H4 (cell line): ENCODE measurements at regions not wholly inside any gene's neighbourhood (a gene's known extent, or its start where the extent isn't known, plus 50 kb on each side); places are given as distances from the start of the nearest gene placed in this dataset.

Experiments used
- DNase-seq: peaks from one replicate; pipeline ENCODE4 v3.0.0-alpha.2; 2015; ENCODE audit warnings: low spot score

DNA sequence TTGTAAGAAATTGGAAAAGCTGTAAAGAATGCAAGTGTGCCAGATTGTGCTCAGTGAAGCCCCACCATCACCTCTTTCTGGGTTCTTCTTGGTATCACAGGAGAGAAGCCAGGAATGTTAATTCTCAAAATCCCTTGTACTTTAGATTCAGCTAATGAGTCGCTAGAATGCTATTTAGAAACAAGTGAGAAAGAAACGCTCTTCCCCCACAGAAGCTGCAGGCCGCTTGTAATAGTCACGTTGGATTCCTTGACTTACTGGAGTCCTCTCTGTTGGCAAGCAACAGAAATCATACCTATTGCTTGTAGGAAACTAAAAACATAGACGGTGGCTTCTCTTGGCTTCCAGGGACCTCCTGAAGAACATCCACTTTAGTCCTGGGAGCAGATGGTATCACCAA is 375.6 kb upstream of the LRATD1 start:
- DNase-seq, result no peak

DNA sequence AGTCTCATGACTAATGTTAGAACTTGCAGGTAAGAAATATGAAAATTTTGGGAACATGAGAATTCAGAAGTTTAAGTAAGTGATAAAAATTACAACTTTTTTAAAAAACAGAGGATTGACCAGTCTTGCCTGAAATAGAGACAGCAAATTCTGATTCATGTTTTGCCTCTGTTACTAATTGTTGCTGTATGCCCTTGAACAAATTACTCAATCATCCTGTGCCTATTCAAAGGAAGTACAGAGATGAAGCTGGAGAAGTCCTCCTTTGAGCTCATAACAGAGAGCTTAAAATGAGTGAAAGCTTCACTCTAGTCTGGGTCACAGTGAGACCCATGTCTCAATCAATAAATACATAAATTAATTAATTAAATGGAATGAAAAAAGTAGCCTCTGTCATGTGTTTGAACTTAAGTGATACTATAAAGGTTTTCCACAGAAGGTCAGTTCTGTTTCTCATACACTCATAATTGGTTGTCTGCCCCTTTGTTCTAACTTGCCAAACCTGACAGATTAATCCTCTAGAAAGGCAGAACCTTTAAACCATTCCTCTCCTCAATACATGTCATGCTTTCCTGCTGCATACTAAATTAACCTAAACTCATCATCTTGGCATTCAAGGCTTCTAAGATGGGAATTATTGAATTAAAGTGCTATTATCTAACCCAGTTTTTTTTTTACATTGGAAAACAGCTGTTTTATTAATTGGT is 374.6 kb upstream of the LRATD1 start:
- no peak for DNase-seq

- DNase-seq, result no peak
Measured at GRCh38 chr2:14261771-14262170, 370.7 kb upstream of the LRATD1 start.

GRCh38 chr2:14263053-14263452 is 369.5 kb upstream of the LRATD1 start:
- no peak for DNase-seq

DNA sequence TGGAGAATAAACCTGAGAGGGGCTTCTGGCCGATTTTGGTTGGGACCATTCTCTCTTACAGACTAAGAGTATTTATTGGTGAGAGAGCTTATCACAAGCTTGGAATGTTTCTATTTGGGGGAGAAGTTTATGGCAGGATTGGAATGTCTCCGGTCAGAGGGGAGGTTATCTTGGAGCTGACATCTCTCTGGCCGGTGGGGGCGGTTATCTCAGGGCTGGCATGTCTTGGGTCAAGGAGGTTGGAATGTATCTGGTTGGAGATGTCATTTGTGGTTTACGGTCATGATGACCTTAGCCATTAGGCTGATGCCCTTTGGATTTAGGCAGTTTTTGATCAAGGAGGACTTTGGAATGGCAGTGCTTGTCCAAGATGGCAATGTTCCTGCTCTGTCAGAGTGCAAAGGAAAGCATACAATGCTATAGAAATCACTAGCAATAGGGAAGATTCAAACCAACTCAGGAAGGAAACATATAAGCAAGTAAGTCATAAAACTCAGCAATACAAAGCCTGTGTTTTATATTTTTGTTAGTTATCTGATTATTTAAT is 362.4 kb upstream of the LRATD1 start:
- DNase-seq, result no peak

DNA sequence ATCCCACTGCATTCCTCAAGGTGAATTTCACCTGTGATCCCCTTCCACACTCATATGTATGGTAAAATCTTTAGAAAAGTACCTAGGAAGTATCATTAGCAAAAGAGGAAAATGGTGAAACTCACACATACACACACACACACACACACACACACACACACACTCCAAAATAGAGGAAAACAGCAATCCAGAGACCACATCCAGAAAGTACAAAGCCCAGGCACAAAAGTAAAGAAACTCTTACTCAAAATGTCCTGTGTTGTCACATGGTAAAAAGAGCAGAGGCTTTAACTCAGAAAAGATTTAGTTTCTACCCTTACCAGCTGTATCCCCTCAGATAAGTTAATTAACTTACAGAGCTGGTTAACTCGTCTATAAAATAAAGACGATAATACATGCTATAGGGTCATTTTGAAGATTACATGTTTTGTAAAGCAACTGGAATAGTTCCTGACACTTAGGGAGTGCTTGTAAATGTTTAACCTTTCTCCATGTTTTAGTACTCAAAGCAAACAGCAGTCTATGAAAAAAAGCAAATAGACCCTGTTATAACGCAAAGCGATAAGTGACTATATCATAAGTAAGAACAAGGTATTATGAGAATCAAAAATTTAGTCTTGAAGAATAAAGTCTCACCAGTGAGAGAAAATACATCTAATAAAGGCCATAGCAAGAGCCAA is 360.0 kb upstream of the LRATD1 start:
- no peak for DNase-seq

DNA sequence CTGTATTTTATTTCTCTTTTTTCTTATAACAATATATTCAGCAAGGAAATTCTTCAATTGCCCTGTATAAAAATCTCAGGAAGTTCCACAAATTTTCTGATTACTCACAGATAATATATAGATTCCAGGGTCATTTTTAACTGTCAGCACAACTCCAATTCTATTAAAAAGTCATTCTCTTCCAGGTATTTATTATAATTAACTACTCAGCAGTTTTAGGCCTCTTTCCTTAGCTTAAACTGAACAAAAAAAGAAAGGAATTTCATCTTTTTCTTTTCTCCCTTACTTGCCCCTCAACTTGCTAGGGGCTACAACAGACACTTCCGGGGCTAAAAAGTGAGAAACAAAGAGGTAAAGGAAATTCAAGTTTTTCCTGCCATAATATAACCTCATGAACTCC is 358.9 kb upstream of the LRATD1 start:
- no peak for DNase-seq

DNA sequence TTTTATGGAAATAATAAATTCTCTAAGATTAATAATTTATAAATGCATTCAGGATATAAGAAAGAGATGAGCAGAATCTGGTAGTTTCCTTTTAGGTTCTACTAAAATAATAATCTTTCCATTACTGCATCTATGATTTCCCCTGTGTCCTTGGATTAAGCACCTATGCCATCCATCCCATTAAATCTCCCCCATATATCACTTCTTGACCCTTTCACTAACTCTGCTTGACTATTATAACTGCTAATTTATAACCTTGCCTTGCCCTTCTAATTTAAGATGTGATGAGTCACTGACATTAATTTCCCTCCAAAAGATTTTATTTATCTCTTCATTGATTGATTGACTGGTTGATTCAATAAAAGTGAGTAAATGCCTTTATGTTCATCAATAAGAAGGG is 348.3 kb upstream of the LRATD1 start:
- DNase-seq, result no peak

DNA sequence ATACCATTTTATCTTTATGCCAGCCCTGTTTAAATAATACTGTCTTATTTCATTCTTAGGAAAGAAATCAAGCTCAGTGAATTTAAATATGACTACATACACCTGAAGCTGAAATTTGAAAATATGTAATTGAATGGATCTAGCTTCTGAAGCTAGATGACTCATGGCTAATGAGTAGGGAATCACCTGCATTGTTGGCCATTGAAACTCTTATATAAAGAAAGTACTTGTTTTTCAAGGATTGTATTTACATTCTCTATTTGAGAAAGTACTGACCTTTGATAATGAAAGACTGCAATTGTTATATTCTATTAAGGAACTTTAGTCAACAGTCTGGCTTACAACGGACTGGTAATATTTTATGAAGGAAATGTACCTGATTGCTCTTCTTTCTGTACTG is 346.7 kb upstream of the LRATD1 start:
- no peak for DNase-seq

DNA sequence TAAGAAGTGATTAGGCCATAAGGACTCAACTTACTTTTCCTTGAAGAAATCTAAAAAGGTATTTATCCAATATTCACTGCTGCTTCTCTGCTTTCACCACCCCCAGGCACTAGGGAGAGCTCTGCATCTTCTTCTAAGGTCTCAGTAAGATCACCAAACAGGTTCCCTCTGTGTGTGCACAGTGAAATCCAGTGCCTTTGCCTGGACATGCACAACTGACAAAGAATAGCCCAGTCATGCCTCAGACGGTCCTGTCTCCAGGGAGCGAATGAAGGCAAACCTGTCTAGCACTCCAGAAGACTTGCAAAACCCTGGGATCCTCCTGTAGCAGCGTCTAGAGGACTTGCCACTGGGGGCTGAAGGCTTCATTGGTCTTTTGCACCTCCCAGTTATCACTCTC is 344.5 kb upstream of the LRATD1 start:
- DNase-seq, result no peak

DNA sequence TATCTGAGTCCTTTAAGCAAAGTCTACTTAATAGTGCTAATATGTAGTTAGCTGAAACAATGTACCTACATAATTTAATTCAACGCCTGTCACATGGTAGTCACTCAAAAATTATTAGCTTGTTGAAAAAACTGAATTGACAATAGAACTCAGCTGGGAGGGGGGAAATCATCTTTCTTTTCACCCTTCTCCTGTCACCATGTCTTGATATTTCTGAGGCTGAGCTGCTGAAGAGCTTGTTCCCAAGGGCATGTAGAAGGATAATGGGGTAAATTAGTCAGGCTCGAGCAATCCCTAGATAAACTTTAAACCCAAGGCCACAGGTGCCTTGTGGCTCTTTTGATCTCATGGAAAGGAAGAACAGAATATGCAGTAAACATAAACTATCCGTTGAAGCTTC is 339.6 kb upstream of the LRATD1 start:
- no peak for DNase-seq

GRCh38 chr2:14297340-14297739 is 335.2 kb upstream of the LRATD1 start:
- peak; percentile 5 for DNase-seq

- no peak for DNase-seq
Measured at GRCh38 chr2:14297906-14298305, 334.6 kb upstream of the LRATD1 start.

GRCh38 chr2:14301331-14301730 is 331.2 kb upstream of the LRATD1 start:
- DNase-seq, result no peak

DNA sequence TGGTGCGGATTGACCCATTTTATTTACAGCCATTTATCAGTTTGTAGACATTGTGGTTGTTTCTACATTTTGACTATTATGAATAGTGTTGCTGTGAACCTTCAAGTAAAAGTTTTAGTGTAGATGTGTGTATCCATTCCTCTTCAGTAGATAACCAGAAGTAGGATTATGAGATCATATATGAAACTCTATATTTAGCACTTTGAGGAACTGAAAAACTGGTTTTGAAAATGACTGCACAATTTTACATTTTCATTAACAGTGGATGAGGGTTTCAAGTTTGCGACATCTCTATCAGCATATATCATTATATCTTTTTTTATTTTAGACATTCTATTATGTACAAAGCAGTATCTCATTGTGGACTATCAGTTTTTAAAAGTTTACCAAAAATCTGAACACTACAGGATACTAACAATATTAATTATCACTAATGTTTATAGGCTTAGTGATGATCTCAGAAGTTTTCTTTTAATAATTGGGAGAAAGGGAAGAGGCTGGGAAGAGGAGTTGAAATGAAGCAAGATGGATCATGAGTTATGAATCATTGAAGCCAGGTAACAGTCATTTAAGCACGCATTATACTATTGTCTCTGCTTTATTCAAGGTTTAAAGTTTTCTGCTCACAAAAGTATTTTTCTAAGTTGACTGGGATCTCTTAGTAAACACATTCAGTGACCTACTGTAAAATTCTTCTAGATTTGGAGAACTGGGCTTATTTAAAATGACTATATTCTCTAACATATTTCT is 329.0 kb upstream of the LRATD1 start:
- no peak for DNase-seq

- no peak for DNase-seq
Measured at GRCh38 chr2:14304326-14304725, 328.2 kb upstream of the LRATD1 start.

- DNase-seq, result no peak
Measured at GRCh38 chr2:14306268-14306861, 326.2 kb upstream of the LRATD1 start.

DNA sequence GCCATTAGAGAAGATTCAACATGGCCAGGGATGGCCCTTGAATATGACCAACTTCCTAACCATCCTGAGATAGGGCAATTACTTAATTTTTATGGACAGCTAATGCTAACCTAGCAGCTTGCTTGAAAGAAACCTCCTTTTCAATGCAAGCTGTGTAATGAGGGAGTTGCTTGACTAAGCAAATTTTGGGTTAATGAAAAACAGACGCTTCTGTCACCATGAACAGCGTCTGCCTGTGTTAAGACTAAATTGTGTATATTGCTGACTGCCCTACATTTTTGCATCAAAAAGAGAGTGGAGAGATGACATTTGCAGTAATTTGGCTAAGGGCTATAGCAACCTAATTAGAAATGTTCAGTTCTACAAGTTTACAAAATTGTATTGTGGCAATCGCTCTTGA is 319.2 kb upstream of the LRATD1 start:
- no peak for DNase-seq

DNA sequence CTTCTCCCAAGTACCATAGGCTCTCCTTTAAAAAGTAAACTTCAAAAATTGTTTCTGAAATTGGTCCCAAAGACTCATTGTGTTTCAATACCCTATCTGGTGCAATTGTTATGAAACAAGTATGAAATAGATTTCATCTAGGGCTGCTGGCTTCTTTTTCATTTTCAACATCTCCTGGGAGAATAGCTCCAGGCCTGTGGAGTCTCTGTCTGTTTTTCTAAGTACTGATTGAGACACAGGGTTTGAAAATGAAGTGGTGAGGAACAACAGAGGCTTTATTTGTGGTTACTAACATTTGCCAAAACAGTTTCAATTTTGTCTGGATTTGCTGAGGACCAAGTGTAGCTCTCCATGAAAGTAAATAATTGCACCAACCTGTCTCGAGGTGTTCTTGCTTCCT is 315.9 kb upstream of the LRATD1 start:
- no peak for DNase-seq

DNA sequence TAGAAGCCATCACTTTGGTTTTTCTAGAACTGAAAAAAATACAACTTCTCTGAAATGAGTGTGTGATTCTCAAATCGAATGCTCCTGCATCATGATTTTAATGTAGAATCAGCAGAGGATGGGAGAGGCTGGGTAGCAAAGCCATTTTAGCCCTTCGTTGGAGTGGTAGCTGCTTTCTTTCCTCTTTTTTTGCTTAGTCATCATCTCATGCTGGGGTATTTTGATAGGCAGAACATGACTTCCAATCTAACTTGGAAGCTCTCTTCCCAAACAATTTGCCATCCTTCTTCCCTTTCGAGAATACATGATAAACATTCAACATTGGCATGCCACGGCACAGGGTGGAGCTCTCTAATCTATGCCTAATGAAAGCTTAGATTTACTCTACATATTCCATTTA is 311.2 kb upstream of the LRATD1 start:
- DNase-seq, result no peak

DNA sequence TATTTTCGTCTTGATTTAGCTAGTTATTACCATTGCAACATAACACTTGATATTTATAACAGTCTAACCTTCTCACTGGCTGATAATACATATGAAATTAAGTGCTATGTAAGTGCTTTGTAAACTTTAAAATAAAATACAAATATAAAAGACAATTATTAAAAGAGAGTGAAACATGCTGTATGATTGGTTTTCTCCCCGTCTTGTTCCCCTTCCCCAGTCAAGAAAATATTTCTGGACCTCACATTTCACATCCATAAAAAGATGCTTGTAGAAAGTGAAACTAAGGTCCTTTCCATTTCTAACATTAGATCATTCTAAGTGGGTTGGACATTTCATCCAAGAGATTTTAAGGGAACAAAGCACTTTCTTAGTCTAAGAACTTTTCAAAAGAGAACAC is 310.2 kb upstream of the LRATD1 start:
- DNase-seq, result no peak

DNA sequence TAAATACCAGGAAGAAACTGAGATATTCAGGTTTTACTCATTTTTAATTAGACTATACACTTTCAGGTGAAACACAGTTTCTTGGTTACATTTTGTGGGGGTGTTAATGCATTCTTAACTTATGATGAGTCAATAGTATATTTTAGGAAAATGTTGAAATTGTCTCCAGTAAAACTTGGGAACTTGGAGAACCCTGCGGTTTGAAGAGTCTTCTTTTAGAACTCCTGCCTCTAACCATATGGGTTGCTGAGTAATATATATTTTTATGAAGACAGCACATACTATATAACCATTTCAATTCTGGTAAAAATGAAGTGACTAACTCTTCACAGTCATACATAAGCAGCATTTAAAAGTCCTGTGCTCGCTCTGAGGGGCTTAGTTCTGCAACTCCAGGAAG is 308.2 kb upstream of the LRATD1 start:
- DNase-seq, result no peak
